ENCODE measurements at regions not wholly inside any gene's neighbourhood (a gene's known extent, or its start where the extent isn't known, plus 50 kb on each side); places are given as distances from the start of the nearest gene placed in this dataset.
"Not testable (repeated sequence)": the region's sequence is repeated elsewhere in the genome, so short reads cannot be mapped to it uniquely, and the experiment has no call there.

DNA sequence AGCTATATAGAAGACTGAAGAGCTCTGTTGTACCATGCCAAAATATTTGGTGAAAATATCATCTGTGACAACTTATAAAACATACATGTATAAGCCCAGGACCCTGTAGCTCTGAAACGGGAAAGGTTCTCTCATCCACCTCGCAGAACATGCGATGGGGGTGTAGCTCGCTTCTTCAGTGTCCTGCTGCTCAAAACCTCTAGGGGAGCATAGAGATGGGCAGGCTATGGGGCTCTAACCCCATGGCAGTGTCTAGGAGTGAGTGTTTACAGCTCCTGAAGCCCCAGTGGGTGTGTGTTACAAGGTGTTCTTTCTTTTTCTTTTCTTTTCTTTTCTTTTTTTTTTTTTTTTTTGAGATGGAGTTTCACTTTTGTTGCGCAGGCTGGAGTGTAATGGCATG, 505.2 kb upstream of the SYNCRIP start:
- TF ChIP-seq POLR2A (IDR thresholded peaks at IDR 0.05): no peak
- TF ChIP-seq, protein P1, sequence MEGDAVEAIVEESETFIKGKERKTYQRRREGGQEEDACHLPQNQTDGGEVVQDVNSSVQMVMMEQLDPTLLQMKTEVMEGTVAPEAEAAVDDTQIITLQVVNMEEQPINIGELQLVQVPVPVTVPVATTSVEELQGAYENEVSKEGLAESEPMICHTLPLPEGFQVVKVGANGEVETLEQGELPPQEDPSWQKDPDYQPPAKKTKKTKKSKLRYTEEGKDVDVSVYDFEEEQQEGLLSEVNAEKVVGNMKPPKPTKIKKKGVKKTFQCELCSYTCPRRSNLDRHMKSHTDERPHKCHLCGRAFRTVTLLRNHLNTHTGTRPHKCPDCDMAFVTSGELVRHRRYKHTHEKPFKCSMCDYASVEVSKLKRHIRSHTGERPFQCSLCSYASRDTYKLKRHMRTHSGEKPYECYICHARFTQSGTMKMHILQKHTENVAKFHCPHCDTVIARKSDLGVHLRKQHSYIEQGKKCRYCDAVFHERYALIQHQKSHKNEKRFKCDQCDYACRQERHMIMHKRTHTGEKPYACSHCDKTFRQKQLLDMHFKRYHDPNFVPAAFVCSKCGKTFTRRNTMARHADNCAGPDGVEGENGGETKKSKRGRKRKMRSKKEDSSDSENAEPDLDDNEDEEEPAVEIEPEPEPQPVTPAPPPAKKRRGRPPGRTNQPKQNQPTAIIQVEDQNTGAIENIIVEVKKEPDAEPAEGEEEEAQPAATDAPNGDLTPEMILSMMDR (IDR thresholded peaks at IDR 0.05): no peak
- Histone ChIP-seq H3K9me3 (no peaks in the 10 kb centered on the region), H3K36me3 (no peaks in the 10 kb centered on the region), H3K4me3 (no peak overlapping the region), H3K4me1 (no peaks in the 10 kb centered on the region), H3K27ac (no peak overlapping the region), H3K27me3 (no peaks in the 10 kb centered on the region)
- DNase-seq: no peak

- Histone ChIP-seq H3K9me3 (no peaks in the 10 kb centered on the region), H3K4me1 (no peaks in the 10 kb centered on the region), H3K27me3 (no peaks in the 10 kb centered on the region), H3K36me3 (no peaks in the 10 kb centered on the region), H3K27ac (no peak overlapping the region), H3K4me3 (no peak overlapping the region)
- no peak for TF ChIP-seq POLR2A (IDR thresholded peaks at IDR 0.05)
- TF ChIP-seq, protein P1 (IDR thresholded peaks at IDR 0.05): no peak
- DNase-seq: no peak
Measured at GRCh38 chr6:86147311-86147710, 504.6 kb upstream of the SYNCRIP start.

GRCh38 chr6:86146751-86147150, 504.1 kb upstream of the SYNCRIP start:
- not testable (repeated sequence) for H3K9me3 ChIP-seq, H3K4me3 ChIP-seq, H3K27ac ChIP-seq, H3K27me3 ChIP-seq, H3K4me1 ChIP-seq, H3K36me3 ChIP-seq, DNase-seq

- H3K27me3 ChIP-seq: no peaks in the 10 kb centered on the region
- H3K4me1 ChIP-seq: no peaks in the 10 kb centered on the region
- no peak overlapping the region for H3K4me3 ChIP-seq
- no peaks in the 10 kb centered on the region for H3K36me3 ChIP-seq
- no peak overlapping the region for H3K27ac ChIP-seq
- no peaks in the 10 kb centered on the region for H3K9me3 ChIP-seq
- no peak for TF ChIP-seq POLR2A (IDR thresholded peaks at IDR 0.05)
- TF ChIP-seq, protein P1 (IDR thresholded peaks at IDR 0.05): no peak
- no peak for DNase-seq
Measured at GRCh38 chr6:86142326-86142725, 499.6 kb upstream of the SYNCRIP start.

GRCh38 chr6:86128130-86128814, 485.6 kb upstream of the SYNCRIP start:
- no peak overlapping the region for H3K27ac ChIP-seq
- H3K4me1 ChIP-seq: no peaks in the 10 kb centered on the region
- no peaks in the 10 kb centered on the region for H3K27me3 ChIP-seq
- no peak for TF ChIP-seq POLR2A (IDR thresholded peaks at IDR 0.05)
- TF ChIP-seq, protein P1 (IDR thresholded peaks at IDR 0.05): no peak
- DNase-seq: no peak
- no peaks in the 10 kb centered on the region for H3K9me3 ChIP-seq
- no peaks in the 10 kb centered on the region for H3K36me3 ChIP-seq
- no peak overlapping the region for H3K4me3 ChIP-seq

GRCh38 chr6:86122086-86122485, 479.4 kb upstream of the SYNCRIP start:
- Histone ChIP-seq H3K4me3 (no peak overlapping the region), H3K27ac (no peak overlapping the region), H3K9me3 (no peaks in the 10 kb centered on the region), H3K27me3 (no peaks in the 10 kb centered on the region), H3K36me3 (no peaks in the 10 kb centered on the region), H3K4me1 (no peaks in the 10 kb centered on the region)
- no peak for DNase-seq
- TF ChIP-seq POLR2A (IDR thresholded peaks at IDR 0.05): no peak
- TF ChIP-seq, protein P1 (IDR thresholded peaks at IDR 0.05): no peak
